Endothelial cell of umbilical vein (primary cell): ENCODE measurements at regions not wholly inside any gene's neighbourhood (a gene's known extent, or its start where the extent isn't known, plus 50 kb on each side); places are given as distances from the start of the nearest gene placed in this dataset.

Experiments used
- EZH2 ChIP-seq: IDR thresholded peaks from 2 replicates; pipeline ENCODE4 v1.6.1; 2012; ENCODE audit warnings: borderline replicate concordance, low read depth, mild to moderate bottlenecking, moderate library complexity, low read length, inconsistent platforms; ENCODE audit not compliant: severe bottlenecking
- GATA2 ChIP-seq: IDR thresholded peaks from 2 replicates; pipeline ENCODE4 v1.7.0; 2011; ENCODE audit warnings: low read depth, mild to moderate bottlenecking, moderate library complexity, mixed read lengths, low read length; ENCODE audit not compliant: insufficient read length, insufficient read depth
- MYC ChIP-seq: IDR thresholded peaks from one replicate; pipeline ENCODE4 v1.6.1; 2011; ENCODE audit warnings: mild to moderate bottlenecking, low read depth, low read length
- POLR2A ChIP-seq: IDR thresholded peaks from 2 replicates; pipeline ENCODE4 v1.6.1; 2012; ENCODE audit warnings: low read depth, mild to moderate bottlenecking, control low read depth, low read length
- POLR2AphosphoS5 ChIP-seq: IDR thresholded peaks from 2 replicates; pipeline ENCODE4 v1.6.1; 2012; ENCODE audit warnings: low read depth, mild to moderate bottlenecking, control low read depth, low read length, moderate library complexity; ENCODE audit not compliant: insufficient read depth
- TF ChIP-seq, protein P1 (sequence below), 2 donors: IDR thresholded peaks; 1 replicate in 1 of 2; 2 replicates in 1 of 2; pipeline ENCODE4 v1.5.1; 2011; ENCODE audit warnings: low read length in 2 of 2, mild to moderate bottlenecking in 2 of 2, moderate library complexity in 2 of 2, control low read depth in 1 of 2, inconsistent platforms in 1 of 2, low read depth in 1 of 2; ENCODE audit not compliant: insufficient read depth in 1 of 2; ENCODE audit errors: extremely low read depth in 1 of 2
- TF ChIP-seq, protein P2 (sequence below): IDR thresholded peaks from 2 replicates; pipeline ENCODE4 v1.6.1; 2011; ENCODE audit not compliant: insufficient read depth, insufficient read length

DNA sequence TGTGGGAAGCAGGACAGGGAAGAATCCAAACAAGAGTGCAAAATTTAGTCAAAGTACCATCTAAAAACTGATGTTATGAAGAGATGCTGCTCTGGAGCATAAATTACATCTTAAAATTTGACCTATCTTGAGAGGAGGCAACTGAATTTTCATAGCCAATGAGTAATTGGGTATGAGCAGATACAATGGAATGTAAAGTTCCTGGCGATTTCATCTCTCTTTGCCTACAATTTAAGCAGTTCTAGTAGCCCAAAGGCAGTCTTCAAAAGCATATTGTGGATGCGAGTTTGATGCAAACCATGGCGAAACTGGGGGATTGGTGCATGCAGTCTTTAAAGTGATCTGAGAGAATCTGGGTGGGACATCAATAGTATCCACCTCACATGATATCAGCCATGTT is 1265.9 kb downstream of the BRINP3 start:
- no peak for TF ChIP-seq POLR2AphosphoS5
- TF ChIP-seq, protein P1, sequence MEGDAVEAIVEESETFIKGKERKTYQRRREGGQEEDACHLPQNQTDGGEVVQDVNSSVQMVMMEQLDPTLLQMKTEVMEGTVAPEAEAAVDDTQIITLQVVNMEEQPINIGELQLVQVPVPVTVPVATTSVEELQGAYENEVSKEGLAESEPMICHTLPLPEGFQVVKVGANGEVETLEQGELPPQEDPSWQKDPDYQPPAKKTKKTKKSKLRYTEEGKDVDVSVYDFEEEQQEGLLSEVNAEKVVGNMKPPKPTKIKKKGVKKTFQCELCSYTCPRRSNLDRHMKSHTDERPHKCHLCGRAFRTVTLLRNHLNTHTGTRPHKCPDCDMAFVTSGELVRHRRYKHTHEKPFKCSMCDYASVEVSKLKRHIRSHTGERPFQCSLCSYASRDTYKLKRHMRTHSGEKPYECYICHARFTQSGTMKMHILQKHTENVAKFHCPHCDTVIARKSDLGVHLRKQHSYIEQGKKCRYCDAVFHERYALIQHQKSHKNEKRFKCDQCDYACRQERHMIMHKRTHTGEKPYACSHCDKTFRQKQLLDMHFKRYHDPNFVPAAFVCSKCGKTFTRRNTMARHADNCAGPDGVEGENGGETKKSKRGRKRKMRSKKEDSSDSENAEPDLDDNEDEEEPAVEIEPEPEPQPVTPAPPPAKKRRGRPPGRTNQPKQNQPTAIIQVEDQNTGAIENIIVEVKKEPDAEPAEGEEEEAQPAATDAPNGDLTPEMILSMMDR (IDR thresholded peaks at IDR 0.05; ENCODE audit: extremely low read depth in 1 of 2, insufficient read depth in 1 of 2, low read depth in 1 of 2, low read length in 2 of 2): no peak
- TF ChIP-seq POLR2A: no peak
- no peak for TF ChIP-seq GATA2
- TF ChIP-seq, protein P2, sequence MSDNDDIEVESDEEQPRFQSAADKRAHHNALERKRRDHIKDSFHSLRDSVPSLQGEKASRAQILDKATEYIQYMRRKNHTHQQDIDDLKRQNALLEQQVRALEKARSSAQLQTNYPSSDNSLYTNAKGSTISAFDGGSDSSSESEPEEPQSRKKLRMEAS: no peak
- TF ChIP-seq EZH2: no peak
- no peak for TF ChIP-seq MYC
